CD4-positive, alpha-beta T cell treated with Interleukin-17A for 1 hour (primary cell): ENCODE measurements at regions not wholly inside any gene's neighbourhood (a gene's known extent, or its start where the extent isn't known, plus 50 kb on each side); places are given as distances from the start of the nearest gene placed in this dataset.
"Not testable (repeated sequence)": the region's sequence is repeated elsewhere in the genome, so short reads cannot be mapped to it uniquely, and the experiment has no call there.

ENCODE experiments used
- DNase-seq: peaks from one replicate; pipeline ENCODE4 v3.0.0-alpha.2; 2020

DNA sequence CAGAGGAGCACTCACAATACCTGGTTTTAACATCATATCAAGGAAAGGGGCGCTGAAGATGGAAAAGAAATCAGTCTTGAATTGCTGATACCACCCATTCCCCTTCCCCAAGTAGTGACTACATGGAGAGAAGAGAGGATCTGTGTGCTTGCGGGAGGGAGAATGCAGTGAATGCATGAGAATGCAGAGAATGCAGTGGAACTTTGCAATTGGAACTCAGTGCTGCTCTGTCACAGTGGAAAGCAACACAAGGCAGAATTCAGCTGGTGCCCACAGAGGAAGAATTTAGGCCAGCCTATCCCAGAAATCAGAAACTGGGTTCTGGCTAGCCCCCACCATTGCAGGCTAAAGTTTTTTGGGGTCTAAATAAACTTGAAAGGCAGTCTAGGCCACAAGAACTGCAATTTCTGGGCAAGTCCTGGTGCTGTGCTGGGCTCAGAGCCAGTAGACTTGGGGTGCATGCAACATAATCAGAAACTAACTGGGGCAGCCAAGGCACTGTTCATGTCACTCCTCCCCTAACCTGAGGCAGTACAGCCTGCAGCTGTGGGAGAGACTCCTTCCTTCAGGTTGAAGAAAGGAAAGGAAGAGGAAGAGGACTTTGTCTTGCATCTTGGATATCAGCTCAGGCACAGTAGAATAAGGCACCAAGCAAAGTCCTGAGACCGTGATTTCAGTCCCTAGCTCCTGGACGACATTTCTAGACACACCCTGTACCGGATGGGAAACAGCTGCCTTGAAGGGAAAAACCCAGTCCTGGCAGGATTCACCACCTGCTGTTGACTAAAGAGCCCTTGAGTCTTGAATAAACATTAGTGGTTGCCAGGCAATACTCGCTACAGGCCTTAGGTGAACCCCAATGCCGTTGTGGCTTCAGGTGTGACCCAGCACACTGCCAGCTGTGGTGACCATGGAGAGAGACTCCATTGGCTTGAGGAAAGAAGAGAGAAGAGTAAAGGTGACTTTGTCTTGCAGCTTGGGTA is 329.3 kb downstream of the TBL1XR1 start:
- DNase-seq = no peak

DNA sequence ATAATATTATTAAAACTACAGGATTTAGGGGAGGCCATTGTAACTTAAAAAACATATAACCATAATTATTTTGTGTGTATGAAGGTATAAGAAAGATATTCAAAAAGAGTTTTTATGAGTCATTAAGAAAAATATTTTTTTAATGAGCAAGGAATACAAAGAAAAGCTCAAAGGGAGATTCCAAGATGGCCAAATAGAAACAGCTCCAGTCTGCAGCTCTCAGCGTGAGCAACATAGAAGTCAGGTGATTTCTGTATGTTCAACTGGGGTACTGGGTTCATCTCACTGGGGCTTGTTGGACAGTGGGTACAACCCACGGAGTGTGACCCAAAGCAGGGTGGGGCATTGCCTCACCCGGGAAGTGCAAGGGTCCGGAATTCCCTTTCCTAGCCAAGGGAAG is 336.1 kb downstream of the TBL1XR1 start:
- DNase-seq = no peak

GRCh38 chr3:176856721-176857120 is 340.6 kb downstream of the TBL1XR1 start:
- no peak for DNase-seq

GRCh38 chr3:176855901-176856486 is 341.3 kb downstream of the TBL1XR1 start:
- no peak for DNase-seq

DNA sequence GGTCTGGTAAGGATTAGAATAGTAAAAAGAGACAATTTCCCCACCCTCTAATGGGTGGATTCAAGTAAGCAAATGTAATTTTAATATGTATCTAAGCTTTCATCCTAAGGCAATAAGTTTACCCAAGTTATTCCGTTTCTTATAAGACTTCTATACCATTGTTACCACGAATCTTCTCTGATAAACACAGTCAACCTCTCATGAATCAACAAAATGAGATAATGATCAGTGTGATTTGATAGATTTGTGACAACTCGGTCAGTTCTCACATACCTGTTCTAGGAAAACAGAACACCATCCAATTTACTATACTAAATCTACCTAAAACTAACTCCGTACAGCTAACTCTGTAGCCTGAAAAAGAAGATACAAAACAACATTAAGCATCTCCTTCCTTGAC is 342.1 kb downstream of the TBL1XR1 start:
- DNase-seq = no peak

DNA sequence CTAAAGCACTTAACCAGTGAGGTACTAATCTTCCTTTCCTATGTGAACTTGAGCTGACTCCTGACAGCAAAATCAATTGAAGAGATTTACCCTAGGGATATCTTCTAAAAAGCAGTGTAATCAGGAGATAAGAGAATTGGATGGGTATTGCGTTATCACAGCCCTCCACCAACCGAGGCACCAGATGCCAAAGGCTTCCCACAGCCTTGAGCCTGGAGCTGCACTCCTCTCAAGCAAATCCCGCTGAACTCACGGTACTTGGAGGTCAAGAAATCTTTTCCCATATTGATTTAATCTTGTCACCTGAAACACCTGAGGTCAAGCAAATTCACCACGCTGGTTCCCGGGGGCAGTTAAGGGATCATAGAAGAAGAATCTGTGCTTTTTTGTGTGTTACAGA is 346.8 kb downstream of the TBL1XR1 start:
- DNase-seq = no peak

GRCh38 chr3:176848431-176849214 is 348.7 kb downstream of the TBL1XR1 start:
- no peak for DNase-seq

DNA sequence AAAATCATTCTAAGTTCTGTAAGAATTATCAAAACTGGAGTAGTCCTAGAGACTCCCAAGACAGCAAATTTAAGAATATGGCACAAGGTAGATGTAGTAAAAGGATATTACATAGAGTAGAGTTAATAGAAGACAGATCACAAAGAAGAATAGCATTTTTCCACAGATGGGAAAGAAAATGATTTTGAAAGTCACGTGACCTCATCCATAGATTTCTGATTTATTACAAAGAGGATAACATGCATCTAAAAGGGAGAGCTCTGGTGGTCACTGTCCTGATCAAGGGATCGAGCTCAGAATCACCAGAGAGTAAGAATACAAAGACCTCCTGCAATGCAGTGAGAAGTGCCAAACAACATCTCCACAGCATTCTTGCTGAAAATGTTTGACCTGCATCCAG is 354.4 kb downstream of the TBL1XR1 start:
- DNase-seq = no peak

DNA sequence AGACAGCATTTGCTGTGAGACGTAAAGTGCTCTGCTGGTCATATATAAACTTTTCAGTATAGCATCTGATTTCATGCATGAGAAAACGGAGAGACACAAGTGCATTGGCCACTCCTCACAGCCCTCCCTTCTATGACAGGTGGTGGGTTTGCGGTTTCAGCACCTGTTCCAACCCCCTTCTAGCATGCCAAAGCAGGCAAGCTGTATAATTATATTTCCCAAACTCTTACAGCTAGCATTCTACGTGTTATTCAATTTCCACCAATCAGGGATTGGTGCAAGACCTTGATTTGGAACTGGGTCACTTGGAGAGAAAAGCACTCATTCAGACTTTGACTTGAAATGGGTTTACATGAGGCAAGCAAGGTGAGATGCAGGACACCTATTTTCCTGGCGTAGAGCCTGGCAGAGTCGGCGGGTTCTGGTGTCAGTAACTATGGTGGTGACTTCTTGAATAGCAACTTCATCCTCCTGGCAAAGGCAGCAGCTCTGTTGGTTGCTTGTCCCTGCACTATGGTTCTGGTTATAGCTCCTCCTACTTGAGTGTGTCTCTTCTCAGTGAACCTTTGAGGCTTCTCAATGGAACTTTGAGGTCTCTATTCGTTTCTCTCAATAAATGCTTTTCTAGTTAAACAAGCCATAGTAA is 356.5 kb downstream of the TBL1XR1 start:
- no peak for DNase-seq

DNA sequence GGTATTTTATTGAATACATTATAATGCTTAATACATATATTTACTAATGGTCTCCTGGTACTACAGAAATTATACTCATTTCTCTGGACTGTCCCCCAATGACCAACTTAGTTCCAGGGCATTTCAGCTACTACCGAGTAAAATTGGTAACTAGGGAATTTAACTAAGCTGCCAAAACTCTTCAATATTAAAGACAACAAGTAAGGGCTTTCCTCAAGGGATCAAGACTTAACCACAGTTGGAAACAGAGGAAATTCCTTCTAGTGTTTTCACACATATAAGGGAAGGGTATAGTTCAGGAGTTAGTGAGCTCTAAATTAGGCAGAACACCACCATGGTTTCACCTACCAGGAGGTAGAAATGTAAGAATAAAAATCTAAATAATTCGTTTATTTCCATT is 357.4 kb downstream of the TBL1XR1 start:
- no peak for DNase-seq

DNA sequence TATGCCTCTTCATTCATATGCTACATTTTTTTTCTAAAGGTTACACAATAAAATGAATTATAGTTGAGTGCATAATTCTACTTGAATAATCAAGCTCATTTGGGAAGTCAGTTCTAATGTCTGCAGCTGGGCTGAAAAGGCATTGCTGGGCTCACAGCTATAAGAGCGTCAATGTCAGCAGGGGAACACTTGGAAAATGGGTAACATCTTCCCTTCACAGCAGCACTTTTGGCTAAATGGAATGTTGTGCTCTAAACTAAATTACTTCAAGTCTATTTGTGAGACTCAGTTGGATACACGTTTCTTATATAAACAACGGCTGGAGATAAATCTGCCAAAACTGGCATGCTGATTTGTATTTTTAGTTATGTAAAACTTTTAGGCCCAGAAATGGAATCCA is 357.8 kb downstream of the TBL1XR1 start:
- no peak for DNase-seq

- not testable (repeated sequence) for DNase-seq
Measured at GRCh38 chr3:176827244-176827643, 370.0 kb downstream of the TBL1XR1 start.

DNA sequence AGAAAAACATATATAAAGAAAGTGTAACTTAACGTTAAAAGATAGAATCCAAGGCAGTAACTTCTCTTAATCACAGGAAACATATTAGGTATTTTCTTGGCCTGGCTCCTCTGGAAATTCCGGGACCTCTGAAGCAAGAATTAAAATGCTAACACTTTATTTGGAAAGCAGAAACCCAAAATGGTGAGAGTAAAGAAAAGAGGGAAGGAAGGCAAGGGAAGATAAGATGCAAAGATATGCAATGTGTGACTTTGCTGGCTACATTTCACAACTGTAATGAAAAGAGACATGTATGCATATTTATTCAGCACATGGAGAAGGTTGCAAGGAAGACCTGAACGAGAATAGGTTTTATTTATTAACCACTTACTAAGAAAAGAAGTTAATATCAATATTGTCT is 372.5 kb downstream of the TBL1XR1 start:
- no peak for DNase-seq

DNA sequence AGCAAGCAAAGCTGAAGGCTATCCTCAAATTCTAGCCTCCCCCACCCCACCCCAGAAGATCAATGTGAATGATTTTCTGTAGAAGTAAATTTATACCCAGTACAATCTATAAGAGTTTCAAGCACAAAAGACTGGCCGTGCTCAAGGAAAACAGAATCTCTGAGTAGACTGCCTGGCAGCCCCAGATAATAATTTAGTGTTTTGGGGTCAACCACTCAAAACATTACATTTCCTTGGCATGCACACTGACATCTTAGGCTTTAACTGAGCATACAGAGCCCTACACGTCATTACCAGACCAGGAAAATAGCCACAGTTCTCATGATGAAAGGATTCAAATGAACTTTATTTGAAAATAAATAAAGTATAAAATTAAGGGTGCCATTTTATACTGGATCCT is 376.5 kb downstream of the TBL1XR1 start:
- DNase-seq = no peak

- DNase-seq = no peak
Measured at GRCh38 chr3:176816937-176817336, 380.3 kb downstream of the TBL1XR1 start.

GRCh38 chr3:176814285-176814684 is 383.0 kb downstream of the TBL1XR1 start:
- no peak for DNase-seq

GRCh38 chr3:176807938-176808337 is 389.3 kb downstream of the TBL1XR1 start:
- DNase-seq = no peak

GRCh38 chr3:176799675-176800074 is 397.6 kb downstream of the TBL1XR1 start:
- DNase-seq = no peak

- DNase-seq = no peak
Measured at GRCh38 chr3:176798680-176799079, 398.6 kb downstream of the TBL1XR1 start.

GRCh38 chr3:176796371-176796770 is 400.9 kb downstream of the TBL1XR1 start:
- no peak for DNase-seq

DNA sequence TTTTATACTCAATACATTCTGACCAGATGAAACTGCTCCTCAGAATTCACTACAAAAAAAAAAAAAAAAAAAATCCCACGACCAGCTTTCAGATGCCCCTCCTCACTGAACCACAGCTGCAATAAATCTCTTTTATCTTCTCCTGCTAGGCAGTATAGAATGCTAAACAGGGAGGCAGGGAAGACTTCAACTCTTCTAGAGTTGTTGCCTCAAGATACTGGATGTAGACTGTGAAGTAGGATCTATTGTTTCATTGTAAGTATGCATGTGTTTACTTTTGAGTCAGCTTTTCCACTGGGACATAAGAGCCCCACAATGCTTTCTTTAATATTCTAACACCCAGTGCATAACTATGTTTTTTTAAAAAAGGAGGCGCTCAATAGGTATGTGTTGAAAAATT is 401.4 kb downstream of the TBL1XR1 start:
- no peak for DNase-seq

GRCh38 chr3:176794406-176794805 is 402.9 kb downstream of the TBL1XR1 start:
- DNase-seq = no peak

- no peak for DNase-seq
Measured at GRCh38 chr3:176789947-176790346, 407.3 kb downstream of the TBL1XR1 start.
